Astrocyte (in vitro differentiated cells and primary cell): ENCODE measurements at regions not wholly inside any gene's neighbourhood (a gene's known extent, or its start where the extent isn't known, plus 50 kb on each side); places are given as distances from the start of the nearest gene placed in this dataset.

Experiments
- DNase-seq: peaks from one replicate; pipeline ENCODE4 v3.0.0-alpha.2; 2010; ENCODE audit warnings: low read depth
- FAIRE-seq: peaks from 2 replicates; lab custom pipeline; 2011; peaks lifted over from hg19 to GRCh38; lab: Jason Lieb, UNC
- H2AFZ ChIP-seq: 2 replicates; pipeline ENCODE4 v1.6.0; 2012; ENCODE audit warnings: low read depth, low read length, inconsistent platforms
- H3K27ac ChIP-seq: 2 replicates; pipeline ENCODE4 v1.5.1; 2011; ENCODE audit warnings: low read depth, low read length, inconsistent platforms
- H3K27me3 ChIP-seq: 2 replicates; pipeline ENCODE4 v1.6.0; 2011; ENCODE audit warnings: low read length, inconsistent platforms; ENCODE audit not compliant: insufficient read depth
- H3K36me3 ChIP-seq: 2 replicates; pipeline ENCODE4 v1.5.1; 2011; ENCODE audit warnings: low read length, inconsistent platforms; ENCODE audit not compliant: insufficient read depth
- H3K4me1 ChIP-seq: 2 replicates; pipeline ENCODE4 v1.5.1; 2011; ENCODE audit warnings: low read length, inconsistent platforms; ENCODE audit not compliant: insufficient read depth
- H3K4me2 ChIP-seq: 2 replicates; pipeline ENCODE4 v1.6.0; 2012; ENCODE audit warnings: low read length, inconsistent platforms
- H3K4me3 ChIP-seq: 2 replicates; pipeline ENCODE4 v1.5.1; 2011; ENCODE audit warnings: low read depth, mild to moderate bottlenecking, low read length, inconsistent platforms; ENCODE audit not compliant: insufficient read depth
- H3K79me2 ChIP-seq: 2 replicates; pipeline ENCODE4 v1.6.0; 2012; ENCODE audit warnings: mild to moderate bottlenecking, low read length, inconsistent platforms; ENCODE audit not compliant: insufficient read depth
- H3K9ac ChIP-seq: 2 replicates; pipeline ENCODE4 v1.6.0; 2012; ENCODE audit warnings: mild to moderate bottlenecking, low read length, inconsistent platforms
- H3K9me3 ChIP-seq: 2 replicates; pipeline ENCODE4 v1.5.1; 2012; ENCODE audit warnings: low read depth, mild to moderate bottlenecking, low read length, inconsistent platforms; ENCODE audit not compliant: insufficient read depth
- H4K20me1 ChIP-seq: 2 replicates; pipeline ENCODE4 v1.6.0; 2012; ENCODE audit warnings: low read length, inconsistent platforms; ENCODE audit not compliant: insufficient read depth
- H3K27ac Mint-ChIP-seq: one replicate; pipeline ENCODE4 v1.8.0; 2021; ENCODE audit warnings: mild to moderate bottlenecking, mixed read lengths; ENCODE audit not compliant: unreplicated experiment
- H3K27me3 Mint-ChIP-seq: one replicate; pipeline ENCODE4 v1.8.0; 2021; ENCODE audit warnings: low read depth, mixed read lengths; ENCODE audit not compliant: unreplicated experiment
- H3K36me3 Mint-ChIP-seq: one replicate; pipeline ENCODE4 v1.8.0; 2021; ENCODE audit warnings: low read depth, mixed read lengths; ENCODE audit not compliant: unreplicated experiment
- H3K4me1 Mint-ChIP-seq: one replicate; pipeline ENCODE4 v1.8.0; 2021; ENCODE audit warnings: low read depth, mixed read lengths; ENCODE audit not compliant: unreplicated experiment
- H3K4me3 Mint-ChIP-seq: one replicate; pipeline ENCODE4 v1.8.0; 2021; ENCODE audit warnings: mild to moderate bottlenecking, moderate library complexity, mixed read lengths; ENCODE audit not compliant: unreplicated experiment
- H3K9me3 Mint-ChIP-seq: one replicate; pipeline ENCODE4 v1.8.0; 2021; ENCODE audit warnings: mild to moderate bottlenecking, mixed read lengths; ENCODE audit not compliant: unreplicated experiment
- CTCF ChIP-seq: IDR thresholded peaks from 2 replicates; pipeline ENCODE4 v1.5.1; 2011; ENCODE audit warnings: low read depth, mild to moderate bottlenecking, inconsistent platforms, low read length, moderate library complexity; ENCODE audit not compliant: insufficient read depth
- EZH2 ChIP-seq: IDR thresholded peaks from 2 replicates; pipeline ENCODE4 v1.6.1; 2012; ENCODE audit warnings: mild to moderate bottlenecking, low read length, inconsistent platforms; ENCODE audit not compliant: insufficient read depth

- no peak overlapping the region for H3K4me3 ChIP-seq
- FAIRE-seq, result no peak
- no peak for TF ChIP-seq CTCF
- TF ChIP-seq EZH2, result no peak
These were observed 277.4 kb downstream of the NDUFA10 start for GRCh38 chr2:239747771-239748170.

GRCh38 chr2:239747274-239747673, 277.9 kb downstream of the NDUFA10 start:
- H3K9ac ChIP-seq, result no peak overlapping the region
- Mint-ChIP-seq H3K9me3 (no peaks in the 10 kb centered on the region), H3K27ac (no peak overlapping the region), H3K4me1 (peaks cover 4% of the 10 kb centered on the region), H3K36me3 (no peaks in the 10 kb centered on the region), H3K27me3 (peaks cover 36% of the 10 kb centered on the region), H3K4me3 (no peak overlapping the region)
- no peaks in the 10 kb centered on the region for H4K20me1 ChIP-seq
- H3K4me3 ChIP-seq, result no peak overlapping the region
- no peaks in the 10 kb centered on the region for H3K79me2 ChIP-seq
- H3K27me3 ChIP-seq, result no peaks in the 10 kb centered on the region
- no peak overlapping the region for H3K4me2 ChIP-seq
- H3K4me1 ChIP-seq, result no peaks in the 10 kb centered on the region
- H2AFZ ChIP-seq, result no peak overlapping the region
- FAIRE-seq, result no peak
- no peak for DNase-seq
- no peaks in the 10 kb centered on the region for H3K9me3 ChIP-seq
- no peak overlapping the region for H3K27ac ChIP-seq
- H3K36me3 ChIP-seq, result no peaks in the 10 kb centered on the region
- TF ChIP-seq CTCF (no peak), EZH2 (no peak)

More at GRCh38 chr2:239747771-239748170, 277.4 kb downstream of the NDUFA10 start:
- H3K27me3 ChIP-seq, result no peaks in the 10 kb centered on the region
- H4K20me1 ChIP-seq, result no peaks in the 10 kb centered on the region
- H3K36me3 Mint-ChIP-seq, result no peaks in the 10 kb centered on the region
- H3K79me2 ChIP-seq, result no peaks in the 10 kb centered on the region
- H3K36me3 ChIP-seq, result no peaks in the 10 kb centered on the region
- H3K9ac ChIP-seq, result no peak overlapping the region
- H3K4me2 ChIP-seq, result no peak overlapping the region
- peaks cover 31% of the 10 kb centered on the region for H3K27me3 Mint-ChIP-seq
- H2AFZ ChIP-seq, result no peak overlapping the region
- no peaks in the 10 kb centered on the region for H3K9me3 Mint-ChIP-seq
- no peaks in the 10 kb centered on the region for H3K9me3 ChIP-seq
- H3K4me1 ChIP-seq, result no peaks in the 10 kb centered on the region
- no peak overlapping the region for H3K4me3 Mint-ChIP-seq
- peaks cover 4% of the 10 kb centered on the region for H3K4me1 Mint-ChIP-seq
- DNase-seq, result no peak
- no peak overlapping the region for H3K27ac ChIP-seq
- H3K27ac Mint-ChIP-seq, result no peak overlapping the region

- FAIRE-seq (no peak), DNase-seq (no peak)
- Histone ChIP-seq H3K27me3 (no peaks in the 10 kb centered on the region), H3K4me3 (no peak overlapping the region), H3K79me2 (no peaks in the 10 kb centered on the region), H2AFZ (no peak overlapping the region), H3K36me3 (no peaks in the 10 kb centered on the region), H3K9ac (no peak overlapping the region), H3K27ac (no peak overlapping the region), H3K4me2 (no peak overlapping the region), H3K4me1 (no peaks in the 10 kb centered on the region), H3K9me3 (no peaks in the 10 kb centered on the region), H4K20me1 (no peaks in the 10 kb centered on the region)
- Mint-ChIP-seq H3K4me1 (no peaks in the 10 kb centered on the region), H3K4me3 (no peak overlapping the region), H3K9me3 (no peaks in the 10 kb centered on the region), H3K36me3 (no peaks in the 10 kb centered on the region), H3K27ac (no peak overlapping the region), H3K27me3 (peaks cover 38% of the 10 kb centered on the region)
- TF ChIP-seq EZH2 (no peak), CTCF (no peak)
These were observed 278.4 kb downstream of the NDUFA10 start for GRCh38 chr2:239746559-239747246.
